OCI-LY7 (cell line): ENCODE measurements at regions not wholly inside any gene's neighbourhood (a gene's known extent, or its start where the extent isn't known, plus 50 kb on each side); places are given as distances from the start of the nearest gene placed in this dataset.

Experiments used
- CTCF ChIP-seq: fragments of 200-600 bp; sonication (generic); conservative IDR thresholded peaks from 2 replicates; pipeline ENCODE4 v1.5.1; 2014; ENCODE audit warnings: mild to moderate bottlenecking, antibody characterized with exemption, low read length, moderate library complexity, mixed read lengths
- EZH2phosphoT487 ChIP-seq: fragments of 200-600 bp; sonication (generic); IDR thresholded peaks from 2 replicates; pipeline ENCODE4 v1.6.1; 2018; ENCODE audit warnings: low read depth, borderline replicate concordance, mild to moderate bottlenecking, mixed run types, antibody characterized with exemption, low read length, moderate library complexity, mixed read lengths

DNA sequence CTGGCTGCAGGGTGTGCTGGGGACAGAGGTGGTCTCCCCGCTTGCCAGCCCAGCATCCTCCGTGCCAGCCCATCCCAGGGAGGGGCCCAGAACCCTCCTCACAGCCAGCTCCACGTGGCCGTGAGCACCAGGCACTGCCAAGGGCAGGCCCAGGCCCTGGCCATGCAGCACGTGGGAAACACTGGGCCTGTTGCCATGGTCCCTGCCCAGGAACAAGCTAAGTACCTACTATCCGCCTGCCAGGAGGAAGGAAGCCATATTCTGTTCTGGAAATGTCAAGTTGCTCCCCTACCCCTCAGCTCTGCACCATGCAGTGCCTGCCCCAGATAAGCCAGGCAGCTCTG lies 250.6 kb downstream of the CYP26B1 start:
- no peak for TF ChIP-seq CTCF
- TF ChIP-seq EZH2phosphoT487, result no peak
